ENCODE measurements at regions not wholly inside any gene's neighbourhood (a gene's known extent, or its start where the extent isn't known, plus 50 kb on each side); places are given as distances from the start of the nearest gene placed in this dataset.

DNA sequence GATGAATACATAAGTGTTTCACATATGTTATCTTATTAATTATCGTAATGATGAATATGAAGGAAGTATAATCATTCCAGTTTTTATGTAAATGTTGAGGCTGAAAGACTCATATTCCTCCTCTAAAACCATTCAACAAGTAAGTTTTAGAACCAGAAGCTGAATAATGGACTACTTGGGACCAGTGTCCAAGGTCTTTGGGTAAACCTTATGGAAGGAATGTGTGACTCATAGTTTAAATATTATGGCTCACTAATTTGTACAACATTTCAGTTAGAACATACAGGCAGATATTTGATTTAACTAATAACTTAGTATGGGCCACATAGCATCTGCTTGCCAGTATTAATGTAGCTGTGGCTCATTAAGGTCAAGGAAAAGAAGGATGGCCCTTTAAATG is 209.6 kb downstream of the TFAP2B start:
- intact Hi-C loops (cut with micrococcal nuclease; ENCODE audit: unreplicated experiment) = no loop called here

DNA sequence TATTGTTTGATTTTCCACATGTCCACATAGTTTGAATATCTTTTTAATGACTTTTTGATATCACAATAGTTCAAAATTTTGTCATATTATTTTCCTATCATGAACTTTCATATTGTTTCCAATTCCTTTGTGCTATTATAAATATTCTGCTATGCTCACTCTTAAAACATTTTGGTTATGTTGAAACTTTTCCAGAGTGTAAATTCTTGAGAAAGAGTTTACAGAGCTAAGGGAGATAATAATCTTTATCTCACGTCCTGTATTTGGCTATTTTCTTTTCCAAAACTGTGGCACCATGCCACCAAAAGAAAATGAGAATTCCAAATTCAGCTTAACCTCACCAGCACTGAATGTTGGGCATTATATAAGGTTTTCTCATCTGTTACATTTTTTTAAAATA is 210.9 kb downstream of the TFAP2B start:
- FAIRE-seq (no peak), ATAC-seq (no peak), DNase-seq (ENCODE audit: low spot score) (no peak)
- Histone ChIP-seq H3K4me2 (ENCODE audit: low read depth, low read length) (no peak overlapping the region), H3K9me3 (ENCODE audit: low read length) (peaks cover 3% of the 10 kb centered on the region), H3K27me3 (ENCODE audit: control insufficient read depth in 1 of 2, insufficient read depth in 2 of 2, low read length in 2 of 2) (no peaks in the 10 kb centered on the region), H2AFZ (ENCODE audit: low read length) (no peak overlapping the region), H3K36me3 (replicated peaks in 1 of 2; ENCODE audit: control insufficient read depth in 1 of 2, insufficient read depth in 2 of 2, low read length in 2 of 2) (no peaks in the 10 kb centered on the region), H3K27ac (ENCODE audit: extremely low read length, insufficient read depth, low read length) (no peak overlapping the region), H3K9ac (ENCODE audit: insufficient read depth, low read depth, low read length) (no peak overlapping the region), H3K4me1 (ENCODE audit: insufficient read depth, low read length) (0 out of 2 replicates have a peak, but pooled peaks cover 11% of the 10 kb centered on the region), H3K4me3 (replicated peaks in 1 of 3; ENCODE audit: insufficient read depth in 1 of 3, low read depth in 2 of 3, low read length in 3 of 3) (no peak overlapping the region), H3K79me2 (ENCODE audit: insufficient read depth, low read length) (no peaks in the 10 kb centered on the region), H4K20me1 (ENCODE audit: insufficient read depth, low read length) (no peaks in the 10 kb centered on the region)
- in situ Hi-C loops (cut with HindIII; ENCODE audit: extremely low pct_ligation_motif_present, low pct_unique_long_range_greater_than_20kb) (no loop called here), intact Hi-C loops (cut with micrococcal nuclease; ENCODE audit: unreplicated experiment) (no loop called here)
- no TSS peak for BruUV-seq (replicated peaks)
- ChIA-PET POLR2A (no interaction called here), CTCF (ENCODE audit: low intra/inter-chr PET ratio, low total read pairs) (no interaction called here)
- WGBS (ENCODE audit: low lambda C conversion rate) = 0% methylated on average over 1 of the region's 1 CpG
- TF ChIP-seq ZNF33A (CRISPR knock-in tag; IDR thresholded peaks at IDR 0.05; ENCODE audit: borderline replicate concordance) (no peak), DR1 (CRISPR knock-in tag; IDR thresholded peaks at IDR 0.05) (no peak), RFXAP (CRISPR knock-in tag; IDR thresholded peaks at IDR 0.05; ENCODE audit: borderline replicate concordance) (no peak), ZFP36L2 (CRISPR knock-in tag; IDR thresholded peaks at IDR 0.05) (no peak)

More for the DNA sequence above, 209.6 kb downstream of the TFAP2B start:
- Histone ChIP-seq H2AFZ (ENCODE audit: low read length) (no peak overlapping the region), H3K9ac (ENCODE audit: insufficient read depth, low read depth, low read length) (no peak overlapping the region), H3K79me2 (ENCODE audit: insufficient read depth, low read length) (no peaks in the 10 kb centered on the region), H3K4me3 (replicated peaks in 1 of 3; ENCODE audit: insufficient read depth in 1 of 3, low read depth in 2 of 3, low read length in 3 of 3) (no peak overlapping the region), H4K20me1 (ENCODE audit: insufficient read depth, low read length) (no peaks in the 10 kb centered on the region), H3K4me1 (ENCODE audit: insufficient read depth, low read length) (0 out of 2 replicates have a peak, but pooled peaks cover 11% of the 10 kb centered on the region), H3K4me2 (ENCODE audit: low read depth, low read length) (no peak overlapping the region), H3K27ac (ENCODE audit: extremely low read length, insufficient read depth, low read length) (no peak overlapping the region), H3K9me3 (ENCODE audit: low read length) (peaks cover 2% of the 10 kb centered on the region), H3K27me3 (ENCODE audit: control insufficient read depth in 1 of 2, insufficient read depth in 2 of 2, low read length in 2 of 2) (no peaks in the 10 kb centered on the region), H3K36me3 (replicated peaks in 1 of 2; ENCODE audit: control insufficient read depth in 1 of 2, insufficient read depth in 2 of 2, low read length in 2 of 2) (no peaks in the 10 kb centered on the region)
- ATAC-seq (peak; percentile 69), DNase-seq (ENCODE audit: low spot score) (peak; percentile 46), FAIRE-seq (no peak)
- in situ Hi-C loops (cut with HindIII; ENCODE audit: extremely low pct_ligation_motif_present, low pct_unique_long_range_greater_than_20kb) = no loop called here
- no TSS peak for BruUV-seq (replicated peaks)
- WGBS (ENCODE audit: low lambda C conversion rate) = 3% methylated on average over 1 of the region's 1 CpG
- POLR2A ChIA-PET = no interaction called here
- CTCF ChIA-PET (ENCODE audit: low intra/inter-chr PET ratio, low total read pairs) = no interaction called here
- 0 out of 2 replicates have a peak, but pooled peaks have one; percentile 48 for TF ChIP-seq ZNF644 (CRISPR knock-in tag; IDR thresholded peaks at IDR 0.05; ENCODE audit: low read depth)
- TF ChIP-seq, protein P1, sequence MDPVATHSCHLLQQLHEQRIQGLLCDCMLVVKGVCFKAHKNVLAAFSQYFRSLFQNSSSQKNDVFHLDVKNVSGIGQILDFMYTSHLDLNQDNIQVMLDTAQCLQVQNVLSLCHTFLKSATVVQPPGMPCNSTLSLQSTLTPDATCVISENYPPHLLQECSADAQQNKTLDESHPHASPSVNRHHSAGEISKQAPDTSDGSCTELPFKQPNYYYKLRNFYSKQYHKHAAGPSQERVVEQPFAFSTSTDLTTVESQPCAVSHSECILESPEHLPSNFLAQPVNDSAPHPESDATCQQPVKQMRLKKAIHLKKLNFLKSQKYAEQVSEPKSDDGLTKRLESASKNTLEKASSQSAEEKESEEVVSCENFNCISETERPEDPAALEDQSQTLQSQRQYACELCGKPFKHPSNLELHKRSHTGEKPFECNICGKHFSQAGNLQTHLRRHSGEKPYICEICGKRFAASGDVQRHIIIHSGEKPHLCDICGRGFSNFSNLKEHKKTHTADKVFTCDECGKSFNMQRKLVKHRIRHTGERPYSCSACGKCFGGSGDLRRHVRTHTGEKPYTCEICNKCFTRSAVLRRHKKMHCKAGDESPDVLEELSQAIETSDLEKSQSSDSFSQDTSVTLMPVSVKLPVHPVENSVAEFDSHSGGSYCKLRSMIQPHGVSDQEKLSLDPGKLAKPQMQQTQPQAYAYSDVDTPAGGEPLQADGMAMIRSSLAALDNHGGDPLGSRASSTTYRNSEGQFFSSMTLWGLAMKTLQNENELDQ (CRISPR knock-in tag; IDR thresholded peaks at IDR 0.05; ENCODE audit: borderline replicate concordance) = no peak
- no peak for TF ChIP-seq ZNF430 (CRISPR knock-in tag; IDR thresholded peaks at IDR 0.05)
- TF ChIP-seq TEAD3 (CRISPR knock-in tag; optimal IDR thresholded peaks at IDR 0.05; ENCODE audit: borderline replicate concordance) = peak; percentile 27
